Muscle of leg (tissue), 3 donors: ENCODE measurements at regions not wholly inside any gene's neighbourhood (a gene's known extent, or its start where the extent isn't known, plus 50 kb on each side); places are given as distances from the start of the nearest gene placed in this dataset.
"Not testable (repeated sequence)": the region's sequence is repeated elsewhere in the genome, so short reads cannot be mapped to it uniquely, and the experiment has no call there.

Source experiments
- DNase-seq: peaks from one replicate; pipeline ENCODE4 v3.0.0; 2013
- H3K27ac ChIP-seq: one replicate; pipeline ENCODE4 v1.5.1; 2013; ENCODE audit warnings: mild to moderate bottlenecking, low read length, control low read depth
- H3K27me3 ChIP-seq: one replicate; pipeline ENCODE4 v1.6.1; 2013; ENCODE audit warnings: low read length; ENCODE audit not compliant: control insufficient read depth, insufficient read depth
- H3K36me3 ChIP-seq: one replicate; pipeline ENCODE4 v1.6.1; 2013; ENCODE audit warnings: low read length; ENCODE audit not compliant: control insufficient read depth, insufficient read depth
- H3K4me1 ChIP-seq: one replicate; pipeline ENCODE4 v1.6.1; 2013; ENCODE audit warnings: low read length; ENCODE audit not compliant: control insufficient read depth, insufficient read depth
- H3K4me3 ChIP-seq: one replicate; pipeline ENCODE4 v1.5.1; 2013; ENCODE audit warnings: low read length, control low read depth
- H3K9me3 ChIP-seq: replicated peaks from 2 replicates; pipeline ENCODE4 v1.6.1; 2013; ENCODE audit warnings: low read depth, low read length; ENCODE audit not compliant: control insufficient read depth
- WGBS: methylation state at CpG from one replicate; pipeline ENCODE4 v1.1.5; 2013; ENCODE audit warnings: missing lambda C conversion rate; ENCODE audit not compliant: insufficient coverage; 5-methylcytosine and 5-hydroxymethylcytosine counted together

GRCh38 chr5:136812270-136812669 is 446.9 kb upstream of the TRPC7 start:
- 83% methylated on average over 1 of the region's 2 CpGs for WGBS
- H3K27me3 ChIP-seq, H3K27ac ChIP-seq: not testable (repeated sequence)

GRCh38 chr5:136811551-136811950 is 446.2 kb upstream of the TRPC7 start:
- 57% methylated on average over 1 of the region's 2 CpGs for WGBS
- peak; percentile 55 for DNase-seq
- Histone ChIP-seq H3K36me3 (no peaks in the 10 kb centered on the region), H3K27ac (no peak overlapping the region), H3K4me1 (peaks cover 20% of the 10 kb centered on the region), H3K9me3 (no peaks in the 10 kb centered on the region), H3K4me3 (no peak overlapping the region), H3K27me3 (no peaks in the 10 kb centered on the region)

More at GRCh38 chr5:136812270-136812669, 446.9 kb upstream of the TRPC7 start:
- DNase-seq, H3K36me3 ChIP-seq, H3K9me3 ChIP-seq, H3K4me3 ChIP-seq: not testable (repeated sequence)
- H3K4me1 ChIP-seq: peaks cover 20% of the 10 kb centered on the region

- no peak overlapping the region for H3K27ac ChIP-seq
- peak; percentile 43 for DNase-seq
- H3K4me1 ChIP-seq: peaks cover 20% of the 10 kb centered on the region
- H3K4me3 ChIP-seq: no peak overlapping the region
- no peaks in the 10 kb centered on the region for H3K36me3 ChIP-seq
- no peaks in the 10 kb centered on the region for H3K9me3 ChIP-seq
- no peaks in the 10 kb centered on the region for H3K27me3 ChIP-seq
- 0% methylated on average over 1 of the region's 3 CpGs for WGBS
Measured at GRCh38 chr5:136811086-136811485, 445.7 kb upstream of the TRPC7 start.

GRCh38 chr5:136810261-136810801 is 445.0 kb upstream of the TRPC7 start:
- Histone ChIP-seq H3K27me3 (no peaks in the 10 kb centered on the region), H3K4me3 (no peak overlapping the region), H3K36me3 (no peaks in the 10 kb centered on the region), H3K9me3 (no peaks in the 10 kb centered on the region), H3K4me1 (peaks cover 20% of the 10 kb centered on the region), H3K27ac (no peak overlapping the region)
- DNase-seq: peak; percentile 75
- 28% methylated on average over 4 of the region's 5 CpGs for WGBS

GRCh38 chr5:136809382-136809781 is 444.0 kb upstream of the TRPC7 start:
- WGBS: 100% methylated on average over 1 of the region's 1 CpG
- Histone ChIP-seq H3K4me1 (peaks cover 17% of the 10 kb centered on the region), H3K36me3 (no peaks in the 10 kb centered on the region), H3K4me3 (no peak overlapping the region), H3K27me3 (no peaks in the 10 kb centered on the region), H3K27ac (no peak overlapping the region), H3K9me3 (no peaks in the 10 kb centered on the region)
- no peak for DNase-seq

- H3K27me3 ChIP-seq: no peaks in the 10 kb centered on the region
- H3K36me3 ChIP-seq: no peaks in the 10 kb centered on the region
- H3K4me3 ChIP-seq: no peak overlapping the region
- peaks cover 16% of the 10 kb centered on the region for H3K4me1 ChIP-seq
- DNase-seq: no peak
- no peaks in the 10 kb centered on the region for H3K9me3 ChIP-seq
- no peak overlapping the region for H3K27ac ChIP-seq
- WGBS: 86% methylated on average over 4 of the region's 4 CpGs
Measured at GRCh38 chr5:136808756-136809155, 443.4 kb upstream of the TRPC7 start.

- Histone ChIP-seq H3K9me3 (no peaks in the 10 kb centered on the region), H3K36me3 (no peaks in the 10 kb centered on the region), H3K4me1 (peaks cover 10% of the 10 kb centered on the region), H3K27me3 (no peaks in the 10 kb centered on the region), H3K27ac (no peak overlapping the region), H3K4me3 (no peak overlapping the region)
- WGBS: no CpG with 5 or more reads among the region's 2 CpGs
- no peak for DNase-seq
Measured at GRCh38 chr5:136805466-136805865, 440.1 kb upstream of the TRPC7 start.

GRCh38 chr5:136802383-136802782 is 437.0 kb upstream of the TRPC7 start:
- Histone ChIP-seq H3K27ac (no peak overlapping the region), H3K4me1 (no peaks in the 10 kb centered on the region), H3K27me3 (no peaks in the 10 kb centered on the region), H3K36me3 (no peaks in the 10 kb centered on the region), H3K4me3 (no peak overlapping the region), H3K9me3 (no peaks in the 10 kb centered on the region)
- WGBS: no CpG with 5 or more reads among the region's 2 CpGs
- DNase-seq: peak; percentile 54

- DNase-seq: no peak
- WGBS: no CpG with 5 or more reads among the region's 1 CpG
- Histone ChIP-seq H3K4me1 (no peaks in the 10 kb centered on the region), H3K36me3 (no peaks in the 10 kb centered on the region), H3K27me3 (no peaks in the 10 kb centered on the region), H3K9me3 (no peaks in the 10 kb centered on the region), H3K27ac (no peak overlapping the region), H3K4me3 (no peak overlapping the region)
Measured at GRCh38 chr5:136799806-136800372, 434.5 kb upstream of the TRPC7 start.

GRCh38 chr5:136793300-136793699 is 428.0 kb upstream of the TRPC7 start:
- H3K4me3 ChIP-seq: no peak overlapping the region
- no peak overlapping the region for H3K27ac ChIP-seq
- H3K36me3 ChIP-seq: no peaks in the 10 kb centered on the region
- WGBS: no CpG with 5 or more reads among the region's 3 CpGs
- H3K9me3 ChIP-seq: no peaks in the 10 kb centered on the region
- no peaks in the 10 kb centered on the region for H3K27me3 ChIP-seq
- no peak for DNase-seq
- no peaks in the 10 kb centered on the region for H3K4me1 ChIP-seq

GRCh38 chr5:136781464-136781863 is 416.1 kb upstream of the TRPC7 start:
- Histone ChIP-seq H3K27ac (no peak overlapping the region), H3K27me3 (no peaks in the 10 kb centered on the region), H3K36me3 (no peaks in the 10 kb centered on the region), H3K9me3 (no peaks in the 10 kb centered on the region), H3K4me3 (no peak overlapping the region), H3K4me1 (no peaks in the 10 kb centered on the region)
- no peak for DNase-seq
- WGBS: 62% methylated on average over 2 of the region's 3 CpGs
